Large intestine (tissue), 3 donors: ENCODE measurements at regions not wholly inside any gene's neighbourhood (a gene's known extent, or its start where the extent isn't known, plus 50 kb on each side); places are given as distances from the start of the nearest gene placed in this dataset.

Source experiments
- DNase-seq, 2 donors: peaks; one replicate each; pipeline versions ENCODE4 v3.0.0 to v3.0.0-alpha.2; 2013
- H3K27ac ChIP-seq: one replicate; pipeline ENCODE4 v1.5.1; 2013; ENCODE audit warnings: low read length
- H3K27me3 ChIP-seq: 2 replicates; pipeline ENCODE4 v1.6.1; 2013; ENCODE audit warnings: low read length; ENCODE audit not compliant: control insufficient read depth, insufficient read depth
- H3K36me3 ChIP-seq: 2 replicates; pipeline ENCODE4 v1.6.1; 2013; ENCODE audit warnings: low read length; ENCODE audit not compliant: control insufficient read depth, insufficient read depth
- H3K4me1 ChIP-seq: one replicate; pipeline ENCODE4 v1.6.1; 2013; ENCODE audit warnings: low read length; ENCODE audit not compliant: control insufficient read depth, insufficient read depth
- H3K4me3 ChIP-seq: one replicate; pipeline ENCODE4 v1.5.1; 2013; ENCODE audit warnings: low read length
- H3K9me3 ChIP-seq: one replicate; pipeline ENCODE4 v1.6.1; 2013; ENCODE audit warnings: mild to moderate bottlenecking, low read depth, low read length, moderate library complexity; ENCODE audit not compliant: control insufficient read depth
- WGBS: methylation state at CpG from one replicate; pipeline ENCODE4 v1.1.5; 2013; ENCODE audit warnings: low lambda C conversion rate; ENCODE audit not compliant: insufficient coverage; 5-methylcytosine and 5-hydroxymethylcytosine counted together

DNA sequence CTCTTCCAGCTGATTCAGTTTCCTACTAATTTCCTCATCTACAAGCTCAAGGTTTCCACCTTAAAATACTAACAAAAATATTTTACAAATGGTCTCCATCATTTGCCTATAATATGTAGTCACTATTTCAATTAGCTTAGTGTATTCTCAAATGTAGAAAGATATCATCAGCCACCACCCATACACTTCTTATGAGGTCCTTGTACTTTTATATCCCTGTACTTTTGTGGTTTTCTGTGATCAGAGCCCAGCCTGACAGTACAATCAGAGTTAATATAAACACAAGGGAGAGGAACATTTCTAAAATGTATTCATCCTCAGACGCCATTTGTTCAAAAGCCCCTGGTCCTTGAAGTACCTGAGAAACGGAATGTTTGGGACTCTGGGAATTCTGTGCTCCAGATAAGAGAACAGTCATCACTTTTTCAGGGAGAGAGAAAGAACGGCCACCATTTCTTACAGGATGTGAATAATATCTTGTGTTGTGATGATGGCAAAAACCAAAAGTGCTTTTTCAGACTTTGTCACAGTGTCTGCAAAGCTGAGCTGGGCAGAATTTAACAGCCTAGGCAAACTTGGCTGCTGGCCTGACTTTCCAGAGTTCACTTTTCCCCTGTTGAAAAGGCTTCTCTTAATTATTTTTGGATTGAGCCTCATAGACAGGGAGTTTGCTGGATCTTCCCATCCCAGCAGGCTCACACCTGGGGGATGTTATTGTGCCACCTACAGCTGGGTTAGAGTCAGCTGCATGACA lies 361.7 kb upstream of the ACVR2A start:
- Histone ChIP-seq H3K27ac (no peak overlapping the region), H3K27me3 (no peaks in the 10 kb centered on the region), H3K9me3 (no peaks in the 10 kb centered on the region), H3K36me3 (no peaks in the 10 kb centered on the region), H3K4me1 (peaks cover 19% of the 10 kb centered on the region), H3K4me3 (no peak overlapping the region)
- 60% methylated on average over 1 of the region's 3 CpGs for WGBS
- no peak for DNase-seq

GRCh38 chr2:147482111-147482895 lies 362.5 kb upstream of the ACVR2A start:
- no peaks in the 10 kb centered on the region for H3K9me3 ChIP-seq
- H3K4me3 ChIP-seq: no peak overlapping the region
- H3K36me3 ChIP-seq: no peaks in the 10 kb centered on the region
- H3K4me1 ChIP-seq: peaks cover 12% of the 10 kb centered on the region
- no CpG with 5 or more reads among the region's 6 CpGs for WGBS
- no peaks in the 10 kb centered on the region for H3K27me3 ChIP-seq
- DNase-seq: no peak
- H3K27ac ChIP-seq: no peak overlapping the region

DNA sequence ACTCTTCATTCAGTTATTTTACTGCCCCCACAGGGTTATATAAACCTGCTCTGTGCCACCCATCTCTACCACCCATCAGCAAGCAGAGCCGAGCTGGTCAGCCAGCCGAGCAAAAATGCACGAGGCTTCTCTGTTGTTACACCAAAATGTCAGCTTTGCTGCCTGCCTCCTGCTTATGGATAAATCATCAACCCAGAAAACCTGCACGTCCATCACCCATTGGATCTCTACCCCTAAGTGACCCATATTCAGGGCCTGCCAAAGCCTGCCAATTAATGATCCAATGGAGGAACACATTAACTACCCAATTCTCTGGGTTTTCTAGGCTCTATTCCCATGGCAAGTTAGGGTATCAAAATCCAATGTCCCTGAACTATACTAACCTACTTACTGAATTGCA lies 365.5 kb upstream of the ACVR2A start:
- Histone ChIP-seq H3K27me3 (no peaks in the 10 kb centered on the region), H3K27ac (no peak overlapping the region), H3K4me3 (no peak overlapping the region), H3K36me3 (no peaks in the 10 kb centered on the region), H3K4me1 (no peaks in the 10 kb centered on the region), H3K9me3 (no peaks in the 10 kb centered on the region)
- DNase-seq: no peak
- WGBS: no CpG with 5 or more reads among the region's 4 CpGs

- no peak overlapping the region for H3K27ac ChIP-seq
- H3K36me3 ChIP-seq: no peaks in the 10 kb centered on the region
- DNase-seq: no peak
- peaks cover 6% of the 10 kb centered on the region for H3K4me1 ChIP-seq
- no peaks in the 10 kb centered on the region for H3K9me3 ChIP-seq
- no peaks in the 10 kb centered on the region for H3K27me3 ChIP-seq
- H3K4me3 ChIP-seq: no peak overlapping the region
Measured at GRCh38 chr2:147473075-147473474, 371.8 kb upstream of the ACVR2A start.

- no CpG with 5 or more reads among the region's 1 CpG for WGBS
Measured at GRCh38 chr2:147471126-147471525, 373.7 kb upstream of the ACVR2A start.

GRCh38 chr2:147469471-147469870 lies 375.4 kb upstream of the ACVR2A start:
- DNase-seq: no peak
- H3K4me3 ChIP-seq: no peak overlapping the region
- no peaks in the 10 kb centered on the region for H3K27me3 ChIP-seq
- H3K9me3 ChIP-seq: no peaks in the 10 kb centered on the region
- H3K36me3 ChIP-seq: no peaks in the 10 kb centered on the region
- peaks cover 17% of the 10 kb centered on the region for H3K4me1 ChIP-seq
- H3K27ac ChIP-seq: no peak overlapping the region
- no CpG with 5 or more reads among the region's 2 CpGs for WGBS

More at GRCh38 chr2:147471126-147471525, 373.7 kb upstream of the ACVR2A start:
- no peak overlapping the region for H3K4me3 ChIP-seq
- no peaks in the 10 kb centered on the region for H3K27me3 ChIP-seq
- peaks cover 6% of the 10 kb centered on the region for H3K4me1 ChIP-seq
- H3K36me3 ChIP-seq: no peaks in the 10 kb centered on the region
- H3K9me3 ChIP-seq: no peaks in the 10 kb centered on the region
- peak overlapping the region; percentile 27 for H3K27ac ChIP-seq
- DNase-seq: peak in 1 of 2 donors; percentile 65

DNA sequence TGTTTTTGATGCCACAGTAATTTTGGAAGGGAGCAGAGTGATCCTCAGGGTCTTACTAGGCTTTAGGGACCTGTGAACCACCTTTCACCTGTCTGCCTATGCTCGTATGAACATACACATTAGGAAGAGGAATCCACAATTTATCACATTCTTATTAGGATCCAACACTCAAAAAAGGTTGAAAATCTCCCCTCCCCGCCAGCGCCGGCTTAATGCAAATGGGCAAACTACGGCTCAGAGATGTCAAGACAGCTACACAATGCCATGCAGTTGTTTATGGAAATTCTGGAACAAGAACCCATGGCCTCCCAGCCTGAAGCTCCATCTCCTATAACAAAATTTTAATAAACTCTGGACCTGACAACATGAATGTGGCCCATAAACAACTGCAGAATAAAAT lies 375.9 kb upstream of the ACVR2A start:
- Histone ChIP-seq H3K9me3 (no peaks in the 10 kb centered on the region), H3K36me3 (no peaks in the 10 kb centered on the region), H3K27me3 (no peaks in the 10 kb centered on the region), H3K27ac (no peak overlapping the region), H3K4me1 (peaks cover 22% of the 10 kb centered on the region), H3K4me3 (no peak overlapping the region)
- no peak for DNase-seq
- WGBS: no CpG with 5 or more reads among the region's 5 CpGs

- no peaks in the 10 kb centered on the region for H3K27me3 ChIP-seq
Measured at GRCh38 chr2:147468349-147468748, 376.5 kb upstream of the ACVR2A start.

DNA sequence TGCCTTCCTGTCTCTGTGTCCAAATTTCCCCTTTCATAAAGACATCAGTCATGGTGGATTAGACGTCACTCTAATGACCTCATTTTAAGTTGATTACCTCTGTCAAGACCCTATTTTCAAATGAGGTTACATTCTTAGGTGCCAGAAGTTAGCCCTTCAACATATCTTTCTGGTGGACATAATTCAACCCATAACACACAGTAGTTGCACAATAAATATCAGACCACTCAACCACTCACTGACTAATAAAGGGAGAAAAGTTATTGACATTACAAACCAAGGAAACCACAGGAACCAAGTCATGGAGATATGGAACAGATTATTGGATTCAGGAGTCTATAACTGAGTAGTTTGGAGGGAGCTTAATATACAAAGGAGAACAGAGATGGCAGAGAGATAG lies 377.4 kb upstream of the ACVR2A start:
- Histone ChIP-seq H3K4me3 (no peak overlapping the region), H3K27ac (no peak overlapping the region), H3K27me3 (no peaks in the 10 kb centered on the region), H3K36me3 (no peaks in the 10 kb centered on the region), H3K4me1 (peaks cover 25% of the 10 kb centered on the region), H3K9me3 (no peaks in the 10 kb centered on the region)
- WGBS: no CpG with 5 or more reads among the region's 1 CpG
- DNase-seq: no peak

More at GRCh38 chr2:147468349-147468748, 376.5 kb upstream of the ACVR2A start:
- H3K4me1 ChIP-seq: peaks cover 25% of the 10 kb centered on the region
- H3K9me3 ChIP-seq: no peaks in the 10 kb centered on the region
- 100% methylated on average over 1 of the region's 3 CpGs for WGBS
- no peak overlapping the region for H3K4me3 ChIP-seq
- DNase-seq: no peak
- no peaks in the 10 kb centered on the region for H3K36me3 ChIP-seq
- no peak overlapping the region for H3K27ac ChIP-seq

DNA sequence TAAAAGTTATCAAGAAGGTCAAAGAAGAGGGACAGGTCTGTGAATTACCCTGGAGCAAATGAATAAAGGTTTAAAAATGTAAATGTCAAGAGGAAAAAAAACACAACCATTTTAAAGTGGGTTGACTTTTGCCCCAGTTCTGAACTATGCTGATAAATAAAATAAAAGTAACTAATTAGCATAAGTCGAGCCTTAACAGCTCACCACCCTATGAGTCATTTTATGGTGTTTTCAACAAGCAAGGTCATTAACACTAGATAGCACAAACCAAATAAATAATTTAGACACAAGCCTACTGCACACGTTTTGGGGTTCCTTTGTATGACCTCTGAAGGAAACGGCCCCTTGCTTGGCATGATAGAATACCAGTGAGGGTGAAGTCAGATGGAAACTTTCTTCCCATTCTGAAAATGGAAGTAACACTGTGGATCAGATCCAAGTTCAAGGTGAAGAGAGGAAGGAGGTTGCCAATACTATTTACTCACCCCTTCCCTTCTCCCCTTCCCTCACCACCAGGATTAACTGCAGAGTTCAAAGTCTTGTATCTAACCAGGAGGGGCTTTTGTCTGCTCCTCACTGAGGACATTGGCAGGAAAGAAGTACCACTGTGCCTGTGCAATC lies 380.0 kb upstream of the ACVR2A start:
- H3K4me3 ChIP-seq: no peak overlapping the region
- H3K27me3 ChIP-seq: no peaks in the 10 kb centered on the region
- peaks cover 24% of the 10 kb centered on the region for H3K4me1 ChIP-seq
- no peaks in the 10 kb centered on the region for H3K36me3 ChIP-seq
- WGBS: no CpG with 5 or more reads among the region's 3 CpGs
- peak; percentile 56 to 90 for DNase-seq
- peak overlapping the region; percentile 89 for H3K27ac ChIP-seq
- no peaks in the 10 kb centered on the region for H3K9me3 ChIP-seq
